CD14-positive monocyte (primary cell): ENCODE measurements at regions not wholly inside any gene's neighbourhood (a gene's known extent, or its start where the extent isn't known, plus 50 kb on each side); places are given as distances from the start of the nearest gene placed in this dataset.

Source experiments
- DNase-seq, 3 donors: peaks; one replicate each; pipeline ENCODE4 v3.0.0-alpha.2; 2011 to 2022
- H2AFZ ChIP-seq: 2 replicates; pipeline ENCODE4 v1.6.0; 2012; ENCODE audit warnings: mild to moderate bottlenecking, low read depth, low read length, inconsistent platforms; ENCODE audit not compliant: insufficient read depth, poor library complexity, severe bottlenecking
- H3K27ac ChIP-seq, 2 donors: 1 replicate in 1 of 2; 2 replicates in 1 of 2; pipeline ENCODE4 v1.5.1; 2012 to 2013; ENCODE audit warnings: low read length in 2 of 2, control low read depth in 1 of 2, inconsistent platforms in 1 of 2, low read depth in 1 of 2, mild to moderate bottlenecking in 1 of 2
- H3K27me3 ChIP-seq, 2 donors: one replicate each; pipeline versions ENCODE4 v1.6.0 to v1.6.1; 2011 to 2013; ENCODE audit warnings: low read length in 2 of 2; ENCODE audit not compliant: control insufficient read depth in 2 of 2, insufficient read depth in 2 of 2
- H3K36me3 ChIP-seq, 2 donors: replicated peaks in 1 of 2; 1 replicate in 1 of 2; 2 replicates in 1 of 2; pipeline versions ENCODE4 v1.5.1 to v1.6.1; 2012 to 2013; ENCODE audit warnings: low read length in 2 of 2, control low read depth in 1 of 2, inconsistent platforms in 1 of 2, mild to moderate bottlenecking in 1 of 2; ENCODE audit not compliant: insufficient read depth in 2 of 2, control insufficient read depth in 1 of 2
- H3K4me1 ChIP-seq, 2 donors: 1 replicate in 1 of 2; 2 replicates in 1 of 2; pipeline versions ENCODE4 v1.5.1 to v1.6.1; 2012 to 2013; ENCODE audit warnings: low read length in 2 of 2, control low read depth in 1 of 2, inconsistent platforms in 1 of 2, mild to moderate bottlenecking in 1 of 2, moderate library complexity in 1 of 2; ENCODE audit not compliant: insufficient read depth in 2 of 2, control insufficient read depth in 1 of 2
- H3K4me2 ChIP-seq: replicated peaks from 2 replicates; pipeline ENCODE3; 2012; ENCODE audit warnings: low read length, moderate library complexity, mild to moderate bottlenecking; ENCODE audit not compliant: poor library complexity, severe bottlenecking; ENCODE audit errors: extremely low read depth
- H3K4me3 ChIP-seq, 3 experiments: fragments of 200-600 bp in 1 of 3; sonication (generic) in 1 of 3; replicated peaks in 1 of 3; 1 replicate in 2 of 3; 2 replicates in 1 of 3; pipeline ENCODE4 v1.5.1; 2011 to 2013; ENCODE audit warnings: low read length in 3 of 3, mild to moderate bottlenecking in 3 of 3, control low read depth in 2 of 3, low read depth in 2 of 3, inconsistent platforms in 1 of 3, moderate library complexity in 1 of 3
- H3K79me2 ChIP-seq: 2 replicates; pipeline ENCODE4 v1.6.0; 2012; ENCODE audit warnings: mild to moderate bottlenecking, control low read depth, inconsistent platforms, low read length, moderate library complexity; ENCODE audit not compliant: insufficient read depth
- H3K9ac ChIP-seq: 2 replicates; pipeline ENCODE4 v1.6.0; 2017; ENCODE audit warnings: low read length, mild to moderate bottlenecking; ENCODE audit not compliant: insufficient read depth, poor library complexity, severe bottlenecking
- H3K9me3 ChIP-seq, 2 donors: replicated peaks in 1 of 2; 1 replicate in 1 of 2; 2 replicates in 1 of 2; pipeline versions ENCODE4 v1.5.1 to v1.6.1; 2012 to 2013; ENCODE audit warnings: low read length in 2 of 2, control low read depth in 1 of 2; ENCODE audit not compliant: control insufficient read depth in 1 of 2, insufficient read depth in 1 of 2
- H4K20me1 ChIP-seq: 2 replicates; pipeline ENCODE4 v1.6.0; 2012; ENCODE audit warnings: mild to moderate bottlenecking, low read length, control low read depth, moderate library complexity; ENCODE audit not compliant: insufficient read depth
- H3K27ac Mint-ChIP-seq, 7 donors: one replicate each; pipeline ENCODE4 v1.8.0; 2020; ENCODE audit warnings: mild to moderate bottlenecking in 7 of 7, mixed read lengths in 7 of 7, moderate library complexity in 6 of 7, inconsistent platforms in 2 of 7
- H3K27me3 Mint-ChIP-seq, 3 donors: one replicate each; pipeline ENCODE4 v1.8.0; 2021 to 2022; ENCODE audit warnings: low read depth in 3 of 3, mild to moderate bottlenecking in 3 of 3, mixed read lengths in 3 of 3, moderate library complexity in 3 of 3, inconsistent platforms in 1 of 3
- H3K36me3 Mint-ChIP-seq, 2 donors: one replicate each; pipeline ENCODE4 v1.8.0; 2020; ENCODE audit warnings: mixed read lengths in 2 of 2, inconsistent platforms in 1 of 2, mild to moderate bottlenecking in 1 of 2
- H3K4me1 Mint-ChIP-seq: one replicate; pipeline ENCODE4 v1.8.0; 2020; ENCODE audit warnings: mild to moderate bottlenecking, mixed read lengths
- H3K4me3 Mint-ChIP-seq, 2 donors: one replicate each; pipeline ENCODE4 v1.8.0; 2020; ENCODE audit warnings: mild to moderate bottlenecking in 2 of 2, mixed read lengths in 2 of 2, moderate library complexity in 1 of 2
- H3K9me3 Mint-ChIP-seq, 7 donors: one replicate each; pipeline ENCODE4 v1.8.0; 2020 to 2022; ENCODE audit warnings: mixed read lengths in 7 of 7, mild to moderate bottlenecking in 6 of 7, moderate library complexity in 6 of 7, inconsistent platforms in 2 of 7
- CTCF ChIP-seq: fragments of 200-600 bp; IDR thresholded peaks from one replicate; pipeline ENCODE4 v1.8.0; 2022; ENCODE audit warnings: antibody characterized with exemption, mild to moderate bottlenecking
- WGBS: methylation state at CpG from one replicate; pipeline ENCODE4 v1.1.5; 2013; ENCODE audit warnings: missing lambda C conversion rate; ENCODE audit not compliant: insufficient coverage; 5-methylcytosine and 5-hydroxymethylcytosine counted together
- intact Hi-C, 2 donors: fragments of 100-400 bp; cut with micrococcal nuclease; formaldehyde crosslinking; loops; one replicate each; pipeline versions ENCODE4 v1.15.0 to v1.15.1; 2023

DNA sequence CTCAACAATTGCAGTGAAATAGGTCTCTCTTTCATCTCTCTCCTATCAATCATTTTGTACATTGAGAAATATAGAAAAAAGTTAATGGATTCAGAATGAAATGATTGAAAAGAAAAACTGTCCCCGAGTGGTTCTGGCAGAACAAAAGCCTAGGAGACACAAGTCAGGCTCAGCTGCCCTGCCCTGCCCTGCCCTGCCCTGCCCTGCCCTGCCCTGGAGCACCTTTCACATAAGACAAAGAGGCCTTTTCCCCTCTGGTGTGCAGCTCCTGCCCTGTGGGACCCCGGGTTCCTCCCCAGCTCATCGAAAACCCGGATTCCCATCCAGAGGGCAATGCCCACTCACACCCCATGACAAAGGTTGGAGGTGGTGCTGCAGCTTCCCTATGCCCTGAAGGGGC is 94.7 kb downstream of the TEX26 start:
- intact Hi-C loops = no loop called here
- Mint-ChIP-seq H3K4me1 (no peaks in the 10 kb centered on the region), H3K36me3 (no peaks in the 10 kb centered on the region), H3K27me3 (peaks cover 16 to 22% (median 17%) of the 10 kb centered on the region in 3 donors), H3K9me3 (peaks cover 0 to 2% (median 0%) of the 10 kb centered on the region in 7 donors), H3K4me3 (no peak overlapping the region), H3K27ac (no peak overlapping the region)
- no peak overlapping the region for H3K27ac ChIP-seq
- no peaks in the 10 kb centered on the region for H3K36me3 ChIP-seq
- no peaks in the 10 kb centered on the region for H4K20me1 ChIP-seq
- no peaks in the 10 kb centered on the region for H3K79me2 ChIP-seq
- no peak overlapping the region for H3K9ac ChIP-seq
- TF ChIP-seq CTCF = no peak
- no peak overlapping the region for H2AFZ ChIP-seq
- 100% methylated on average over 3 of the region's 4 CpGs for WGBS
- H3K4me2 ChIP-seq = no peak overlapping the region
- peaks cover 0 to 2% of the 10 kb centered on the region in 2 donors for H3K27me3 ChIP-seq
- DNase-seq = no peak
- H3K4me3 ChIP-seq = no peak overlapping the region
- no peaks in the 10 kb centered on the region for H3K4me1 ChIP-seq
- H3K9me3 ChIP-seq = no peaks in the 10 kb centered on the region
